ENCODE measurements at regions not wholly inside any gene's neighbourhood (a gene's known extent, or its start where the extent isn't known, plus 50 kb on each side); places are given as distances from the start of the nearest gene placed in this dataset.
"Not testable (repeated sequence)": the region's sequence is repeated elsewhere in the genome, so short reads cannot be mapped to it uniquely, and the experiment has no call there.

GRCh38 chr10:81724431-81724830, 150.6 kb upstream of the NRG3 start:
- TF ChIP-seq POLR2A (IDR thresholded peaks at IDR 0.05; ENCODE audit: low read depth, low read length): no peak
- peak; percentile 42; the same call in 1 of the 2 replicates for TF ChIP-seq SPI1 (IDR thresholded peaks at IDR 0.05; ENCODE audit: low read depth, low read length)
- DNase-seq (ENCODE audit: insufficient read length, low spot score): no peak
- no peak for FAIRE-seq

GRCh38 chr10:81725851-81726250, 149.1 kb upstream of the NRG3 start:
- TF ChIP-seq POU2F2 (IDR thresholded peaks at IDR 0.05; ENCODE audit: low read depth, low read length) (no peak), SPI1 (IDR thresholded peaks at IDR 0.05; ENCODE audit: low read depth, low read length) (no peak), PAX5 (IDR thresholded peaks at IDR 0.05; ENCODE audit: insufficient read depth, low read length, severe bottlenecking) (no peak), POLR2AphosphoS5 (IDR thresholded peaks at IDR 0.05; ENCODE audit: low read depth, low read length) (no peak), POLR2A (IDR thresholded peaks at IDR 0.05; ENCODE audit: low read depth, low read length) (no peak), TAF1 (IDR thresholded peaks at IDR 0.05; ENCODE audit: low read depth, low read length) (no peak)
- no peak for FAIRE-seq
- DNase-seq (ENCODE audit: insufficient read length, low spot score): no peak

- FAIRE-seq (no peak), DNase-seq (ENCODE audit: insufficient read length, low spot score) (no peak)
- no peak for TF ChIP-seq PAX5 (IDR thresholded peaks at IDR 0.05; ENCODE audit: insufficient read depth, low read length, severe bottlenecking)
- no peak for TF ChIP-seq POLR2A (IDR thresholded peaks at IDR 0.05; ENCODE audit: low read depth, low read length)
- TF ChIP-seq TAF1 (IDR thresholded peaks at IDR 0.05; ENCODE audit: low read depth, low read length): no peak
- no peak for TF ChIP-seq SPI1 (IDR thresholded peaks at IDR 0.05; ENCODE audit: low read depth, low read length)
- TF ChIP-seq POU2F2 (IDR thresholded peaks at IDR 0.05; ENCODE audit: low read depth, low read length): no peak
- no peak for TF ChIP-seq POLR2AphosphoS5 (IDR thresholded peaks at IDR 0.05; ENCODE audit: low read depth, low read length)
These were observed 146.3 kb upstream of the NRG3 start for GRCh38 chr10:81728692-81729091.

GRCh38 chr10:81730891-81731290, 144.1 kb upstream of the NRG3 start:
- TF ChIP-seq POU2F2 (IDR thresholded peaks at IDR 0.05; ENCODE audit: low read depth, low read length): no peak
- no peak for TF ChIP-seq SPI1 (IDR thresholded peaks at IDR 0.05; ENCODE audit: low read depth, low read length)
- TF ChIP-seq POLR2AphosphoS5 (IDR thresholded peaks at IDR 0.05; ENCODE audit: low read depth, low read length): no peak
- no peak for TF ChIP-seq TAF1 (IDR thresholded peaks at IDR 0.05; ENCODE audit: low read depth, low read length)
- TF ChIP-seq PAX5 (IDR thresholded peaks at IDR 0.05; ENCODE audit: insufficient read depth, low read length, severe bottlenecking): no peak
- no peak for DNase-seq (ENCODE audit: insufficient read length, low spot score)
- no peak for FAIRE-seq

- DNase-seq (ENCODE audit: insufficient read length, low spot score): no peak
- TF ChIP-seq POU2F2 (IDR thresholded peaks at IDR 0.05; ENCODE audit: low read depth, low read length): no peak
- TF ChIP-seq POLR2AphosphoS5 (IDR thresholded peaks at IDR 0.05; ENCODE audit: low read depth, low read length): no peak
- no peak for TF ChIP-seq TAF1 (IDR thresholded peaks at IDR 0.05; ENCODE audit: low read depth, low read length)
- TF ChIP-seq PAX5 (IDR thresholded peaks at IDR 0.05; ENCODE audit: insufficient read depth, low read length, severe bottlenecking): no peak
- TF ChIP-seq POLR2A (IDR thresholded peaks at IDR 0.05; ENCODE audit: low read depth, low read length): no peak
- TF ChIP-seq SPI1 (IDR thresholded peaks at IDR 0.05; ENCODE audit: low read depth, low read length): no peak
- FAIRE-seq: no peak
These were observed 141.5 kb upstream of the NRG3 start for GRCh38 chr10:81733542-81733941.

GRCh38 chr10:81735167-81735566, 139.8 kb upstream of the NRG3 start:
- DNase-seq (ENCODE audit: insufficient read length, low spot score); FAIRE-seq: not testable (repeated sequence)

- no peak for FAIRE-seq
- DNase-seq (ENCODE audit: insufficient read length, low spot score): no peak
- no peak for TF ChIP-seq SPI1 (IDR thresholded peaks at IDR 0.05; ENCODE audit: low read depth, low read length)
- no peak for TF ChIP-seq POLR2AphosphoS5 (IDR thresholded peaks at IDR 0.05; ENCODE audit: low read depth, low read length)
- TF ChIP-seq TAF1 (IDR thresholded peaks at IDR 0.05; ENCODE audit: low read depth, low read length): no peak
- TF ChIP-seq POU2F2 (IDR thresholded peaks at IDR 0.05; ENCODE audit: low read depth, low read length): no peak
- TF ChIP-seq POLR2A (IDR thresholded peaks at IDR 0.05; ENCODE audit: low read depth, low read length): no peak
- no peak for TF ChIP-seq PAX5 (IDR thresholded peaks at IDR 0.05; ENCODE audit: insufficient read depth, low read length, severe bottlenecking)
These were observed 115.9 kb upstream of the NRG3 start for GRCh38 chr10:81759111-81759510.

- no peak for DNase-seq (ENCODE audit: insufficient read length, low spot score)
- no peak for FAIRE-seq
- TF ChIP-seq PAX5 (IDR thresholded peaks at IDR 0.05; ENCODE audit: insufficient read depth, low read length, severe bottlenecking) (no peak), TAF1 (IDR thresholded peaks at IDR 0.05; ENCODE audit: low read depth, low read length) (no peak), POU2F2 (IDR thresholded peaks at IDR 0.05; ENCODE audit: low read depth, low read length) (no peak), SPI1 (IDR thresholded peaks at IDR 0.05; ENCODE audit: low read depth, low read length) (no peak), POLR2AphosphoS5 (IDR thresholded peaks at IDR 0.05; ENCODE audit: low read depth, low read length) (no peak), POLR2A (IDR thresholded peaks at IDR 0.05; ENCODE audit: low read depth, low read length) (no peak)
These were observed 90.8 kb upstream of the NRG3 start for GRCh38 chr10:81784111-81784597.

- TF ChIP-seq POU2F2 (IDR thresholded peaks at IDR 0.05; ENCODE audit: low read depth, low read length) (no peak), POLR2A (IDR thresholded peaks at IDR 0.05; ENCODE audit: low read depth, low read length) (no peak), TAF1 (IDR thresholded peaks at IDR 0.05; ENCODE audit: low read depth, low read length) (no peak), POLR2AphosphoS5 (IDR thresholded peaks at IDR 0.05; ENCODE audit: low read depth, low read length) (no peak), PAX5 (IDR thresholded peaks at IDR 0.05; ENCODE audit: insufficient read depth, low read length, severe bottlenecking) (no peak), SPI1 (IDR thresholded peaks at IDR 0.05; ENCODE audit: low read depth, low read length) (no peak)
- FAIRE-seq (no peak), DNase-seq (ENCODE audit: insufficient read length, low spot score) (no peak)
These were observed 82.3 kb upstream of the NRG3 start for GRCh38 chr10:81792729-81793128.

GRCh38 chr10:81806842-81807241, 68.2 kb upstream of the NRG3 start:
- no peak for TF ChIP-seq PAX5 (IDR thresholded peaks at IDR 0.05; ENCODE audit: insufficient read depth, low read length, severe bottlenecking)
- TF ChIP-seq POLR2A (IDR thresholded peaks at IDR 0.05; ENCODE audit: low read depth, low read length): no peak
- no peak for TF ChIP-seq POLR2AphosphoS5 (IDR thresholded peaks at IDR 0.05; ENCODE audit: low read depth, low read length)
- no peak for TF ChIP-seq TAF1 (IDR thresholded peaks at IDR 0.05; ENCODE audit: low read depth, low read length)
- TF ChIP-seq POU2F2 (IDR thresholded peaks at IDR 0.05; ENCODE audit: low read depth, low read length): no peak
- TF ChIP-seq SPI1 (IDR thresholded peaks at IDR 0.05; ENCODE audit: low read depth, low read length): no peak
- FAIRE-seq (no peak), DNase-seq (ENCODE audit: insufficient read length, low spot score) (no peak)

Measured in GM12891 (cell line).